Upper lobe of left lung (tissue), 4 donors: ENCODE measurements at regions not wholly inside any gene's neighbourhood (a gene's known extent, or its start where the extent isn't known, plus 50 kb on each side); places are given as distances from the start of the nearest gene placed in this dataset.
"Not testable (repeated sequence)": the region's sequence is repeated elsewhere in the genome, so short reads cannot be mapped to it uniquely, and the experiment has no call there.

Experiments used
- CTCF ChIP-seq, 6 experiments: fragments of 450-650 bp in 4 of 6; fragments of 200-600 bp in 2 of 6; sonication (generic) in 2 of 6; IDR thresholded peaks; one replicate each; pipeline ENCODE4 v1.5.1; 2016 to 2019; ENCODE audit warnings: antibody characterized with exemption in 6 of 6
- POLR2A ChIP-seq, 4 donors: fragments of 450-650 bp; IDR thresholded peaks; one replicate each; pipeline ENCODE4 v1.5.1; 2016 to 2017; ENCODE audit warnings: antibody characterized with exemption in 4 of 4, mild to moderate bottlenecking in 2 of 4

GRCh38 chr1:206405282-206405681, 65.0 kb upstream of the IKBKE start:
- not testable (repeated sequence) for TF ChIP-seq POLR2A, CTCF (IDR thresholded peaks at IDR 0.05)
